Kidney capillary endothelial cell (primary cell): ENCODE measurements at regions not wholly inside any gene's neighbourhood (a gene's known extent, or its start where the extent isn't known, plus 50 kb on each side); places are given as distances from the start of the nearest gene placed in this dataset.

Experiments
- DNase-seq: peaks from one replicate; pipeline ENCODE4 v3.0.0-alpha.2; 2018; ENCODE audit warnings: low spot score

GRCh38 chr4:123096038-123096437 is 173.6 kb upstream of the NUDT6 start:
- DNase-seq: no peak

- DNase-seq: peak; percentile 57
Measured at GRCh38 chr4:123102897-123103471, 180.6 kb upstream of the NUDT6 start.

- DNase-seq: no peak
Measured at GRCh38 chr4:123104310-123105025, 182.1 kb upstream of the NUDT6 start.

DNA sequence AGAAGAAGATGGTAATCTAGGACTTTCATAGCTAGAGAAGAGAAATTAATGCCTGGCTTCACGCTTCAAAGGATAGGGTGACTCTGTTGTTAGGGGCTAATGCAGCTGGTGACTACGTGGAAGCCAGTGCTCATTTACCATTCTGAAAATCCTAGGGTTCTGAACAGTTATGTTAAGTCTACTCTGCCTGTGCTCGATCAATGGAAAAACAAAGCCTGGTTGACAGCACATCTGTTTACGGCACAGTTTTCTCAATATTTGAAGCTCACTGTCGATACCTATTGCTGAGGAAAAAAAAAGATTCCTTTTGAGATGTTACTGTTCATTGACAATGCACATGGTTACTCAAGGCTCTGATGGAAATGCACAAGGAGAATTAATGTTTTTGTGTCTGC is 182.6 kb upstream of the NUDT6 start:
- DNase-seq: no peak

DNA sequence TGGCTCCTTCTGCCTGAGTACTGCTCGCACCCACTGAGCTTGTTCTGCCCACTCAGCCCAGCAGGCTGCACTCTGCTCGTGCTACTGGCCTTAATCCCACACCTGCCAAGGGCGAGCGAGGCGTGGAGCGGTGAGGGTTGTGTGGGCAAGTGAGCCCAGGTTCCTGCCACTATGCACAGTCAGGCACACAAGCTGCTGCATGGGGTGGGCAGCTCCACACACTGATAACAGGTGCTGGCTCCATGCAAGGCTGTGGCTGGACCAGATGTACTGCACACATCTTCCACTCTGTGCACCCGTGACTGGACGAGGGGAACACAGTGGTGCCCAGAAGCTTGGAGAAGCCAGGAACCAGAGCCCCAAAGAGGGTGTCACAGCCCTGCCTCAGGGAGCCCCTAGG is 184.3 kb upstream of the NUDT6 start:
- no peak for DNase-seq

DNA sequence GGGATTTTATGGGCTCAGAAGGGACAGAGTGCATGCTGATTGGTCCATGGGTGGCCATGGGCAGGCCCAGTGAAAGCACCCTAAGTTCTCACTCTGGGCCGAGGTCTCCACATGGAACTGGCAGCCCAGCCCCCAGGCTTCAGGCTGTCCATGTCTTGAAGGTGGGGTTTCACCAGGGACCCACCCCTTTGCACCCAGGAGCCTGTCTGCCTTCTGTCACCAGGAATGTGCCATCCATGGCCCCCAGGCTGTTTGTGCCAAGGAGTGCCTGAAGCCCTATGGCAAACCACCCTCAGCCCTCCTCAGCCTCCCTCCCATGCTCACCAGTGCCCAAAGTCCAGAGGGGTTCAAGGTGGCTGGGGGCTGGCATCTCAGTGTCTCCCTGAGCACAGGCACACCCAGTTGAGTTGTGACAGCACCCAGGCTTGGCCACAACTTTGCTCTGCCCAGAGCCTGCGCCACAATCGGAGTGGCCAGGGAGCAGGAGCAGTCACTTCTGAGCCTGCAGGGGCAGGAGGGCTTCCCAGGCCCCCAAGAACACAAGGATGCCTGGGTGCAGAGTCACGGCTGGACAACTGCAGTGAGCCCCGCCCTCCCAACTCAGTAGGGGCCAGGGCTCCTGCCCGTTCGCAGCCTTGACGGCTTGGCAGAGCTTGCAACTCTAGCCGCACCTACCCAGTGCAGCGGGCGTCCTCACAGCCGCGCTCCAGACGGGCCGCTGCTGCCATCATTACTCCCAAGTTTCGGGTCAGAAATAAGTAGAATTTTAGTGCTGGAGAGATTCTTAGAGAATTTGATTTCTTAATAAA is 185.3 kb upstream of the NUDT6 start:
- no peak for DNase-seq

DNA sequence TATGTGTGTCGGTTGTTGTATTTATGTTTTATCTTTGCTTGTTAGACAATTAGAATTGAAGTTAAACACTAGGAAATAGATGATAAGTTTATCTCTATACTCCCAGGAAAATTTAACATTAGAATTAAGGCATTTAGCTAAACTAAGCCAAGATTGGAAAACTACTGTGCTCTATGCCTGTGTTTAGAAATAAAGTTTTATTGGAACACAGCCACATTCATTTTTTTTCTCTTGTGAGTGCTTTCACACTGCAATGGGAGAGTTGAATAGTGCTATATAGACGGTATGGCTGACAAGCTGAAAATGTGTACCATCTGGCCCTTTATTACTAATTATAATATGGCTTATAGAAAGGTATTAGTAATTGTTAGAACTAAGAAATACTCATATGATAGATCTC is 186.7 kb upstream of the NUDT6 start:
- no peak for DNase-seq

GRCh38 chr4:123110147-123110546 is 187.8 kb upstream of the NUDT6 start:
- no peak for DNase-seq

DNA sequence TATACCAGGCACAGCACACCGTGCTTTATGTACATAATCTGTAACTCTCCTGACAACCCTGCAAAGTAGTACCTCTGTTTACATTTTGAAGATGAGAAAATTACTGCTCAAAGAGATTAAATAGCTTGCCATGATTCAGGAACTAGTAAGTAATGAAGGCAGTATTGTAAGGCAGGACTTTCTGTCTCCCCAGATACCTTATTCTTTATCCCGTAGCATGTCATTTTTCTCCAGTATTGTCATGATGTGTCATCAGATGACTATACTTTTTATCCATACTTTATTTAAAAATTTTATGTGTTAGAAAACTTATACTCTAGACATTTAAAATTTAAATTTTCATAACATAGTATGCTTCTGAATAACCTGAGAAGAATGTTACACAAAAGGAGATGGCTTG is 188.3 kb upstream of the NUDT6 start:
- DNase-seq: no peak

GRCh38 chr4:123113155-123113554 is 190.8 kb upstream of the NUDT6 start:
- no peak for DNase-seq

DNA sequence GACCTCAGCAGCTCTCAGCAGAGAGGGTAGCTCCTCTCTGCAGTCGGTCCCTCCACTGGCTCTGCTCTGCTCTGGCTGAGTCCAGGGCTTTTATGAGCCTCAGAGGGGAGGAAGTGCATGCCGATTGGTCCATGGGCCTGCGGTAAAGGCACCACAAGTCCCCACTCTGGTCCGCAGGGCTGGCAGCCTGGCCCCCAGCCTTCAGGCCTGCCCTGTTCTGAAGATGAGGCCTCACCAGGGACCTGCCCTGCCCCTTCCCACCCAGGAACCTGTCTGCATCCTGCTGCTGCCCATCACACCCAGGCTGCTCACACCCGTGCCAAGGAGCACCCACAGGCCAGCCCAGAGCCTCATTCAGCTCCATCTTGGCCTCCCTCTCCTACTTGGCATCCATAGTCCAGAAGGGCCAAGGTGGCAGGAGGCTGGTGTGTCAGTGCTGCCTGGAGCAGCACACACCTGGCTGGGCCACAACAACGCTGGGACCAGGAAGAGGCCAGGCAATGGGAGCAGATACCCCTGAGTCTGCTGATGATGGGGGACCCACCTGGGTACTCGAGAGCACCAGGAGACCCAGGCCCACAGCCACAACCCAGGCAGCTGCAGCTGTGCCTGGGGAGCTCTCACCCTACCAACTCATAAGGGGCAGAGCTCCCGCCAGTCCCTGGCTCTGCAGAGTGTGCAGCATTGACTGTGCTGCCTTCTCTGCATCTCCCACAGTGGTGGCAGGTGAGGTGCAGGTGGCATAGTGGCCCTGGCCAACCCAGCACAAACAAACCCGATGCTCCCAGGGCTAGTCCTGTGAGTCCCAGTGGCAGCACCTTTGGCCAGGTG is 191.9 kb upstream of the NUDT6 start:
- DNase-seq: no peak

DNA sequence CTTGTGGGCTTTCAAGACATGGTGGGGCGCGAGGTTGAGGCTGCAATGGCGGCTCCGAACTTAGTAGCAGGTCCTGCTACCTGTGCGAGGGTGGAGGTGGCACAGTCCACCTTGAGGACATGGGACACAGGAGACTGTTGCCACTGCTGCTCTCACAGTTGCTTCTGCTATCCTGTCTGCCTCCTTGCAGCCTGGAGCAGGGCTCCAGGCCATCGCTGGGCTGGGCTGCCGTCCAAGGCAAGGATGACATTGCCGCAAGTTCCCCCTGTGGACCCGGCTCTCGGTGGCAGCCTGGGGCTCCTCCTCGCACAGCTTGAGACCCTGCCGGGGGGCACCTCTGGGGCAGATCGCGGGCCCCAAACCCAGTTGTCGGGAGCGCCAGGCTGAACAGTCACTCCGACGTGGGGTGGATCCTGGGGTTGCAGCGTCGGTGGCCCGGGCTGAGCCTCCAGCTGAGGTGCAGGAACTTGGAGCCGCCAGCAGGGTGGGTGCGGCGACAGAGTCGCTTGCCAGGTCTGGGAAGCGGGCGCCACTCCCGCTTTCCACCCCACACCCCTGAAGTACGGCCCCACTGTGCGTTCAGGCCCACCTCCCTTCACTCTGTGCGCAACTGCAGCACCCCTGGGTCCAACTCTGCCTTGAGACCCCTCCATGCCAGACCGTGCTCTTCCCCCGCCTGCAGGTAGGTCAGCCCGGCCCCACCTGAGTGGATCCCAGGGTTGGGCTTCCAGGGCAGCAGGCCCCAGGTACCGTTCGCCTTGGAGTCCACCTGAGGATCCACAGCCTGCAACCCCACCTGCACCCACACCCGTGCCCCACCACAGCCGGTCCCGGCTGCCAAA is 192.7 kb upstream of the NUDT6 start:
- DNase-seq: no peak

GRCh38 chr4:123116412-123116811 is 194.0 kb upstream of the NUDT6 start:
- no peak for DNase-seq

GRCh38 chr4:123120473-123120872 is 198.1 kb upstream of the NUDT6 start:
- no peak for DNase-seq

- peak; percentile 19 for DNase-seq
Measured at GRCh38 chr4:123121241-123121907, 199.0 kb upstream of the NUDT6 start.

DNA sequence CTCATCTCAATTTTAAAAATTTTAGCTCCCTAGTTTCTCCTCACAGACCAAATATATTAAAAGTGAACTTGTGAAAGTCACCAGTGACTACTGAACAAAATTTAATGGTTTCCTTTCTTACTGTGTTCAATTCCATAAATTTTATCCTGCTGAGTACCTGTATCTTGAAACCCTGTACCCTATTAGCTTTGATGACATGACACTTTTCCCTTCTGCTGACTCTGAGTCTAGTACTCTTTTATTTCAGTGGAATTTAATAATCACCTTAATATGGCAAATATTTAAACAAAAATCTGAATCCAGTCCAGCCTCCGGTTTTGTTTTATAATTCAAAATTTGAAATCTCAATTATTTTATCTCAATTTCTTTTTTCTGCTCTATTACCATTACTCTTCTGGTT is 203.1 kb upstream of the NUDT6 start:
- DNase-seq: no peak

DNA sequence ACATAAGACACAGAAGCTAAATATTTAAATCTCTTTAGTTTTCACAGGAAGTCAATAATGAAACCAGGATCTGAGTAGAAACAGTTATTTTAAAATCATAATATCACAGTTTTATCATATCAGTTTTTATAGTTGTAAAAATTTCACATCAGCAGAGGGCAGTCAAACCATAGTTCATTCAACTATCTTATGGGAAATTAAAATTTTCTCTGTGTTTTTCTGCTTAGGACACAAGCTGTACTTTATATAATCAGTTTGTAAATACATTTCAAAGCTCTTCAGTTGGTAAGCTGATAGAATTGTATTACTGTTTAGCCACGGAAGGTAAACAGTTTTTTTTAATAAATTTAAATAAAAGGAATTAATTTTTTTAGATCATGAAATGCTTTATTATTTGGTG is 204.8 kb upstream of the NUDT6 start:
- DNase-seq: peak; percentile 35

DNA sequence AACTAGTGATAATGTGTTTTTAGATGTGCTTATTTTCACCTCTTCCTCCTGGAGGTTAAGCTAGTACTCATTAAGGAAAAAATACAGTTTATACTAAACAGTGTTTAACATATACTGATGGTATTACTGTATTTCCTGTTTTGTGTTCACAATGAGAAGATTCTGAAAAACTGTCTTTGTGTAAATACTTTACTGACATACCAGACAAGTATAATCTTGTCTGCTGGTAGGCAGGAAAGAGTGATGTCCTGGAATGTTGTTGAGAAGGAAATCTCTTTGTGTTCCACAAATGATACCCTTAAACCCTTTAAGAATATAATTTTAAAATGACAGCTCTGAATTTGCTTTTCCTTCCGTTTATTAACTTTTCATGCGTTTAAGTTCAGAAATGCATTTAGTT is 205.5 kb upstream of the NUDT6 start:
- DNase-seq: peak; percentile 58

DNA sequence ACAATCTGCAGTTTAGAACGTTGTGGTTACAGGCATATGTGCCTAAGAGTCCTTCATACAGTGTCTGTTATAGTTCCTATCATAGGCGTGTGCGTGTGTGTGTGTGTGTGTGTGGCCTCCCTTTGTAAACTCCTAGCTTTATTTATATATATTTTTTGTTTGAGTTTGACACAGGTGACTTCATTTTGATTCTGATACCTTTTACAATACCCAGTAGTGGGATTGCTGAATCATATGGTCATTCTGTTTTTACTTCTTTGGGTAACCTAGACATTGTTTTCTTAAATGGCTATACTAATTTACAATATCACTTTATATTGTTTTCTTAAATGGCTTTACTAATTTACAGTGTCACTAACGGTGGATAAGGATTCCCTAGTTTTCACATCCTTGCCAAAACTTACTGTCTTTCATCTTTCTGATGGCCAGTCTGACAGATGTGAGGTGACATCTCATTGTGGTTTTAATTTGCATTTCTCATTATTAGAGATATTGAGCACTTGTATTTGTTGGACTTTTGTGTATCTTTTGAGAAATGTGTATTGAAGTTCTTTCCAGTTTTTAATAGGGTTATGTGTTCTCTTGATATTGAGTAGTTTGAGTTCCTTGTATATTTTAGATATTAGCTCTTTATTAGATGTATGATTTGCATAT is 211.1 kb upstream of the NUDT6 start:
- no peak for DNase-seq

DNA sequence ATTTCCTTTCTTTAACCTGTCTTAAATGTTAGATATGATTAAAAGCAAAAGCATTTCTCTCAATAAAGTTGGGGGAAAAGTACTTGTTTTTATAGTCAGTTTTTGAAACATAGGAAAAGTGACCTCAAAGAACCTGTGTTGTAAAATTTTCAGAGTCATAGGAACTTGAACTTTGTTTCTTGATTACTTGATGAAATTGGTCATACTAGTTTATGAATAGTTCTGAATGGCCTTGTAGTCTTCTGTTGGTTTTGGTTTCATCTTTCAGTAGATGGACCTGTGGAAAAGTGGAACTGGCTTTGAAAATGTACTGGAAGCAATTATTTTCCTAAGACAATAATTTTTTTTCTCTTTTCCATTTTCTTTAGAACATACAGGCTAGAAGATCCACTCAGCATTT is 222.2 kb upstream of the NUDT6 start:
- DNase-seq: no peak
